Endodermal cell (in vitro differentiated cells): ENCODE measurements at regions not wholly inside any gene's neighbourhood (a gene's known extent, or its start where the extent isn't known, plus 50 kb on each side); places are given as distances from the start of the nearest gene placed in this dataset.

Source experiments
- DNase-seq: peaks from one replicate; pipeline ENCODE4 v3.0.0-alpha.2; 2017
- H3K27ac ChIP-seq: 2 replicates; pipeline ENCODE4 v1.5.1; 2013; ENCODE audit warnings: mild to moderate bottlenecking, low read depth, low read length, moderate library complexity
- H3K27me3 ChIP-seq: 2 replicates; pipeline ENCODE4 v1.6.1; 2013; ENCODE audit warnings: mild to moderate bottlenecking, low read length, moderate library complexity; ENCODE audit not compliant: insufficient read depth, control insufficient read depth, poor library complexity, severe bottlenecking
- H3K36me3 ChIP-seq: 2 replicates; pipeline ENCODE4 v1.7.0; 2013; ENCODE audit warnings: mild to moderate bottlenecking, low read length, moderate library complexity; ENCODE audit not compliant: control insufficient read depth, insufficient read depth
- H3K4me1 ChIP-seq: one replicate; pipeline ENCODE4 v1.7.0; 2013; ENCODE audit warnings: low read length; ENCODE audit not compliant: control insufficient read depth, insufficient read depth
- H3K4me3 ChIP-seq: 2 replicates; pipeline ENCODE4 v1.5.1; 2013; ENCODE audit warnings: mild to moderate bottlenecking, low read length, moderate library complexity
- H3K9ac ChIP-seq: 2 replicates; pipeline ENCODE4 v1.6.1; 2013; ENCODE audit warnings: mild to moderate bottlenecking, low read length, moderate library complexity; ENCODE audit not compliant: poor library complexity, severe bottlenecking; ENCODE audit errors: extremely low read depth
- H3K9me3 ChIP-seq: 2 replicates; pipeline ENCODE4 v1.6.1; 2013; ENCODE audit warnings: mild to moderate bottlenecking, low read length, moderate library complexity; ENCODE audit not compliant: control insufficient read depth
- H3K27ac Mint-ChIP-seq: 2 replicates; pipeline ENCODE4 v1.8.0; 2020; ENCODE audit warnings: mixed read lengths
- H3K27me3 Mint-ChIP-seq: 2 replicates; pipeline ENCODE4 v1.8.0; 2021; ENCODE audit warnings: mild to moderate bottlenecking, mixed read lengths; ENCODE audit not compliant: insufficient read depth
- H3K36me3 Mint-ChIP-seq: 2 replicates; pipeline ENCODE4 v1.8.0; 2020; ENCODE audit warnings: low read depth, mixed read lengths
- H3K4me1 Mint-ChIP-seq: 2 replicates; pipeline ENCODE4 v1.8.0; 2020; ENCODE audit warnings: mixed read lengths
- H3K4me3 Mint-ChIP-seq: 2 replicates; pipeline ENCODE4 v1.8.0; 2020; ENCODE audit warnings: mild to moderate bottlenecking, moderate library complexity, mixed read lengths
- H3K9me3 Mint-ChIP-seq: 2 replicates; pipeline ENCODE4 v1.8.0; 2020; ENCODE audit warnings: mild to moderate bottlenecking, mixed read lengths
- WGBS, 2 experiments: methylation state at CpG; one replicate each; pipeline versions ENCODE4 v1.1.5 to v1.1.7; 2013; ENCODE audit warnings: missing lambda C conversion rate in 2 of 2, mixed read lengths in 1 of 2; ENCODE audit not compliant: insufficient coverage in 1 of 2, insufficient read length in 1 of 2; 5-methylcytosine and 5-hydroxymethylcytosine counted together
- TF ChIP-seq, protein P1 (sequence below): fragments of 200-600 bp; sonication (generic); conservative IDR thresholded peaks from 2 replicates; pipeline ENCODE4 v1.5.0; 2021; ENCODE audit warnings: antibody characterized with exemption, mild to moderate bottlenecking

DNA sequence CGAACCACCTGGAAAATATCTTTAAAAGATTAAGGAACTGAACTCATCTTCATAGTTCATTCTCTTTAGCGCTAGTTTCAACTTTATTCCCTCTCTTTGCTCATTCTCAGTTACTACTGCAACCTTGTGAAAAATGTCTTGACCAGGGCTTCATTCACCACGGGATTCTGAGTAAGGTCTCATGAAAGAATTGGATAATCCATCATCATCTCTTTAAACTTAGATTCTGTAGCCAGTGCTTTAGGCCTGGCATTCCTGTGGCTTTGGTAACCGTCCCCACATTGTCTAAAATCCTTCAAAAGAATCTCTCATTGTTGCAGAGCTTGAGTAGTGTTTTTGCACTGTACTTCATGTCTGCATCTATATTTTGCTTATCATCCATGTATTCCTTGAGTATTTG lies 229.5 kb downstream of the ETAA1 start:
- Histone ChIP-seq H3K9ac (no peak overlapping the region), H3K4me1 (no peaks in the 10 kb centered on the region), H3K27me3 (no peaks in the 10 kb centered on the region), H3K36me3 (no peaks in the 10 kb centered on the region), H3K4me3 (no peak overlapping the region), H3K9me3 (no peaks in the 10 kb centered on the region), H3K27ac (peak overlapping the region; percentile 87)
- no peaks in the 10 kb centered on the region for H3K4me1 Mint-ChIP-seq
- H3K4me3 Mint-ChIP-seq = no peak overlapping the region
- TF ChIP-seq, protein P1, sequence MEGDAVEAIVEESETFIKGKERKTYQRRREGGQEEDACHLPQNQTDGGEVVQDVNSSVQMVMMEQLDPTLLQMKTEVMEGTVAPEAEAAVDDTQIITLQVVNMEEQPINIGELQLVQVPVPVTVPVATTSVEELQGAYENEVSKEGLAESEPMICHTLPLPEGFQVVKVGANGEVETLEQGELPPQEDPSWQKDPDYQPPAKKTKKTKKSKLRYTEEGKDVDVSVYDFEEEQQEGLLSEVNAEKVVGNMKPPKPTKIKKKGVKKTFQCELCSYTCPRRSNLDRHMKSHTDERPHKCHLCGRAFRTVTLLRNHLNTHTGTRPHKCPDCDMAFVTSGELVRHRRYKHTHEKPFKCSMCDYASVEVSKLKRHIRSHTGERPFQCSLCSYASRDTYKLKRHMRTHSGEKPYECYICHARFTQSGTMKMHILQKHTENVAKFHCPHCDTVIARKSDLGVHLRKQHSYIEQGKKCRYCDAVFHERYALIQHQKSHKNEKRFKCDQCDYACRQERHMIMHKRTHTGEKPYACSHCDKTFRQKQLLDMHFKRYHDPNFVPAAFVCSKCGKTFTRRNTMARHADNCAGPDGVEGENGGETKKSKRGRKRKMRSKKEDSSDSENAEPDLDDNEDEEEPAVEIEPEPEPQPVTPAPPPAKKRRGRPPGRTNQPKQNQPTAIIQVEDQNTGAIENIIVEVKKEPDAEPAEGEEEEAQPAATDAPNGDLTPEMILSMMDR = no peak
- H3K9me3 Mint-ChIP-seq = no peaks in the 10 kb centered on the region
- H3K27me3 Mint-ChIP-seq = peaks cover 4% of the 10 kb centered on the region
- no peak overlapping the region for H3K27ac Mint-ChIP-seq
- no peaks in the 10 kb centered on the region for H3K36me3 Mint-ChIP-seq
- 90 to 93% methylated on average over 3 to 4 of the region's 4 CpGs for WGBS, 2 experiments
- no peak for DNase-seq

GRCh38 chr2:67627456-67628207 lies 230.5 kb downstream of the ETAA1 start:
- no peak overlapping the region for H3K9ac ChIP-seq
- H3K4me3 ChIP-seq = no peak overlapping the region
- TF ChIP-seq, protein P1 = no peak
- no peaks in the 10 kb centered on the region for H3K36me3 ChIP-seq
- H3K27ac ChIP-seq = peak overlapping the region; percentile 87
- Mint-ChIP-seq H3K9me3 (no peaks in the 10 kb centered on the region), H3K27me3 (peaks cover 4% of the 10 kb centered on the region), H3K36me3 (no peaks in the 10 kb centered on the region), H3K27ac (no peak overlapping the region), H3K4me3 (no peak overlapping the region), H3K4me1 (no peaks in the 10 kb centered on the region)
- 94 to 96% methylated on average over 2 to 3 of the region's 3 CpGs for WGBS, 2 experiments
- H3K4me1 ChIP-seq = no peaks in the 10 kb centered on the region
- H3K27me3 ChIP-seq = no peaks in the 10 kb centered on the region
- no peaks in the 10 kb centered on the region for H3K9me3 ChIP-seq
- DNase-seq = no peak

GRCh38 chr2:67628892-67629291 lies 231.8 kb downstream of the ETAA1 start:
- 80 to 100% methylated on average over 1 of the region's 1 CpG for WGBS, 2 experiments

More at GRCh38 chr2:67628892-67629291, 231.8 kb downstream of the ETAA1 start:
- H3K27ac Mint-ChIP-seq = no peak overlapping the region
- Histone ChIP-seq H3K27ac (no peak overlapping the region), H3K36me3 (no peaks in the 10 kb centered on the region), H3K9ac (no peak overlapping the region), H3K9me3 (no peaks in the 10 kb centered on the region), H3K27me3 (no peaks in the 10 kb centered on the region), H3K4me1 (no peaks in the 10 kb centered on the region), H3K4me3 (no peak overlapping the region)
- H3K4me1 Mint-ChIP-seq = no peaks in the 10 kb centered on the region
- no peak for DNase-seq
- no peak overlapping the region for H3K4me3 Mint-ChIP-seq
- TF ChIP-seq, protein P1 = no peak
- H3K9me3 Mint-ChIP-seq = no peaks in the 10 kb centered on the region
- H3K27me3 Mint-ChIP-seq = peaks cover 2% of the 10 kb centered on the region
- H3K36me3 Mint-ChIP-seq = no peaks in the 10 kb centered on the region
